ENCODE measurements at regions not wholly inside any gene's neighbourhood (a gene's known extent, or its start where the extent isn't known, plus 50 kb on each side); places are given as distances from the start of the nearest gene placed in this dataset.

- no peaks in the 10 kb centered on the region for H3K9me3 ChIP-seq (ENCODE audit: low read depth)
- H3K4me3 ChIP-seq = no peak overlapping the region
- H3K36me3 ChIP-seq = no peaks in the 10 kb centered on the region
- DNase-seq (ENCODE audit: low read depth in 1 of 2, low spot score in 1 of 2) = no peak
- H3K27ac ChIP-seq = no peak overlapping the region
- H3K4me1 ChIP-seq (ENCODE audit: low read depth) = no peaks in the 10 kb centered on the region
- no peaks in the 10 kb centered on the region for H3K27me3 ChIP-seq
- TF ChIP-seq CTCF (IDR thresholded peaks at IDR 0.05; ENCODE audit: low read depth, low read length) = no peak
Measured at GRCh38 chr4:163217505-163217904, 50.8 kb upstream of the NAF1 start.
